ENCODE measurements at regions not wholly inside any gene's neighbourhood (a gene's known extent, or its start where the extent isn't known, plus 50 kb on each side); places are given as distances from the start of the nearest gene placed in this dataset.
A peak's percentile ranks its signal among the peaks of the same experiment; 100 is the strongest.

DNA sequence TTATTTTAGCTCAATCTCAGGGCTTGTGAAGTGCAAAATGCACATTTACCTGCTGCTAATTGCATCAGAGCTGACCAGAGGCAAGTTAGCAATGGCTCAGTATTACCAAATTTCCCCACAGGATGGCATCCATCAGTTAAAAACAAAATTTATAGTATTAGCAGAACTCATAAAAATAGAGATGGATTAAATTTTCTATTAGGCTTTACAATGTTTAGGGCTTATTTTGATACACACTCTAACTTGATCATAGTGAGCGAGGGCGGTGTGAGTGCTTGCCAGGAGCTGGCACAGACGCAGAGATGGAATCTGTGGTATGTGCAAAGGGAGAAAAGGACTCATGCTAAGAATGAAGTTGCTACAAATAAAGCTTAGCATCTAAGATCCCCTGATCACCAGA, 241.0 kb downstream of the NSUN3 start:
- Histone ChIP-seq H3K27me3 (ENCODE audit: low read depth, low read length) (no peaks in the 10 kb centered on the region), H3K4me1 (ENCODE audit: control insufficient read depth in 1 of 2, insufficient read depth in 2 of 2, low read length in 2 of 2) (peaks cover 14 to 27% of the 10 kb centered on the region in 2 donors), H3K9me3 (ENCODE audit: control insufficient read depth in 1 of 2, low read length in 2 of 2) (no peaks in the 10 kb centered on the region), H3K27ac (ENCODE audit: low read length) (no peak overlapping the region), H3K36me3 (ENCODE audit: control insufficient read depth in 1 of 2, insufficient read depth in 2 of 2, low read length in 2 of 2) (no peaks in the 10 kb centered on the region), H3K4me3 (ENCODE audit: low read depth in 1 of 2, low read length in 2 of 2) (no peak overlapping the region)

DNA sequence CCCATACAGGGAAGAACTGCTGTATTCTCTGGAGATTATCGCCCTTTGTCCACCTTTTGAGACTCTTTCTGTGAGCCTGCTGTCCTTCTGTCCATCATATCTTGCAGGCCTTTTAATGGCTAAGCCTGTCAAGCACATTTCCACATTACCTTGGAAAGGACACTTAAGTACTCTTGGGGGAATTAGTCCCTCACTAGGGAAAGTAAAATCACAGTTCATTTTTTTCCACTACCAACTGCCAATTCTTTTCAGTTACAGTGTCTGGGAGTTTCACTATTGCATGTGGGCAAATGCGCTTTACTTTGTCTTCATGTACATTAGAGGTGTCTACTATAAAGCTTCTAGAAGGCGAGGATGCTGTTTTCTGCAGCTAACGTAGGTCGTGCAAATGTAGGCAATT, 242.1 kb downstream of the NSUN3 start:
- Histone ChIP-seq H3K27me3 (ENCODE audit: low read depth, low read length) (no peaks in the 10 kb centered on the region), H3K27ac (ENCODE audit: low read length) (no peak overlapping the region), H3K4me3 (ENCODE audit: low read depth in 1 of 2, low read length in 2 of 2) (no peak overlapping the region), H3K4me1 (ENCODE audit: control insufficient read depth in 1 of 2, insufficient read depth in 2 of 2, low read length in 2 of 2) (peaks cover 14 to 27% of the 10 kb centered on the region in 2 donors), H3K36me3 (ENCODE audit: control insufficient read depth in 1 of 2, insufficient read depth in 2 of 2, low read length in 2 of 2) (no peaks in the 10 kb centered on the region), H3K9me3 (ENCODE audit: control insufficient read depth in 1 of 2, low read length in 2 of 2) (no peaks in the 10 kb centered on the region)

DNA sequence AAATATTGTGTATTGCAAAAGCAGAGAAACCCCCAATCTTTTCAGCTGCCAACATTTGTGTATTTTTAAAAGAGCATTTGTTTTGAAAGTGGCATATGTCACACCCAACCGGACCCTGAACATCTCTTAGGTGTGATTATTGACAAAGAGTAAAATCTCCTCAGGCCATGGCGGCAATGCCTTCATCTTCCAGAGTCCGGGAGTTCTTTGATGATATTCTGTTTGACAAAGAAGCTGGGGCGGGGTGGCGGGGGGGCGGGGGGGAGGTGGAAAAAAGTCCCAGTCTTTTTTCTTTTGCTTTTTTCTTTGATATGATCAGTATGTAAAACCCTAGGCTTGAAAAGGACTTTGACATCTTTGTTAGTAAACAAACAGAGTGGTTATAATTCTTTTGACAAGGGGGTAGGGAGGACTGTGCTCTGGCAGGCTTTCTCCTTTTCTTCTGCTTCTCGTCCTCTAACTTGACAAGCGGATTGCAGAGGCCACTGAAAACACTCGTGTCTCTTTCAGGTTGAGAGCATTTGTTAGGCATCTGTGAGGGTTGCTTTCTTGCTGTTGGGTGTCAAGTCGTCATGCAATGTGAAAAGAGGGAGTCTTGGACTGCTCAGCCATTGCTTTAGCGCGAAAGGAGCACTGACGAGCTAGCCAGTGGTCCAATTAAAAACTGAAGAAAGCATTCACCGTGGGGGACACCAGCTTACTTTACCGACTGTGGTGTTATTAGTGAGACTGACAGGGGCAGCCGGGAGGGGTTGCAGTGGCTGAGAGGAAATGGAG, 243.2 kb downstream of the NSUN3 start:
- H3K4me3 ChIP-seq (ENCODE audit: low read depth in 1 of 2, low read length in 2 of 2), result peak overlapping the region in 1 of 2 donors; percentile 32
- H3K9me3 ChIP-seq (ENCODE audit: control insufficient read depth in 1 of 2, low read length in 2 of 2), result no peaks in the 10 kb centered on the region
- no peak overlapping the region for H3K27ac ChIP-seq (ENCODE audit: low read length)
- H3K4me1 ChIP-seq (ENCODE audit: control insufficient read depth in 1 of 2, insufficient read depth in 2 of 2, low read length in 2 of 2), result peaks cover 14 to 27% of the 10 kb centered on the region in 2 donors
- no peaks in the 10 kb centered on the region for H3K27me3 ChIP-seq (ENCODE audit: low read depth, low read length)
- no peaks in the 10 kb centered on the region for H3K36me3 ChIP-seq (ENCODE audit: control insufficient read depth in 1 of 2, insufficient read depth in 2 of 2, low read length in 2 of 2)

DNA sequence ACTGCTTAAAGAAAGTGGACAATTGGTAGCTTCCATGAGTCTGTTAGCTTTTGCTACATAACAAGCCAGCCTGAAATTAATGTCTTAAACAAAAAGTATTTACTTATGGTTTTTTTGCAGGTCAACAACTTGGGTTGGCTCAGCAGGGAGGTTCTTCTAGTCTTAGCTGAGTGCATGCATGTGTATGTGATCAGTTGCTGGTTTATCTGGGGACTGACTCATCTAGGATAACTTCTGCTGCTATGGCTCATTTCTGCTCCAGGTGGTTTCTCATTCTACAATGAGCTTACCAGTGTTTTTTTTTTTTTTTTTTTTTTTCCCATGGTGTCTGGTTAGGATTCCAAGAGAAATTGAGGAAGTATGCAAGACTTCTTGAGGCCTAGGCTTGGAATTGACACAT, 244.7 kb downstream of the NSUN3 start:
- Histone ChIP-seq H3K36me3 (ENCODE audit: control insufficient read depth in 1 of 2, insufficient read depth in 2 of 2, low read length in 2 of 2) (no peaks in the 10 kb centered on the region), H3K9me3 (ENCODE audit: control insufficient read depth in 1 of 2, low read length in 2 of 2) (no peaks in the 10 kb centered on the region), H3K4me3 (ENCODE audit: low read depth in 1 of 2, low read length in 2 of 2) (no peak overlapping the region), H3K4me1 (ENCODE audit: control insufficient read depth in 1 of 2, insufficient read depth in 2 of 2, low read length in 2 of 2) (peaks cover 14 to 27% of the 10 kb centered on the region in 2 donors), H3K27ac (ENCODE audit: low read length) (no peak overlapping the region), H3K27me3 (ENCODE audit: low read depth, low read length) (no peaks in the 10 kb centered on the region)

DNA sequence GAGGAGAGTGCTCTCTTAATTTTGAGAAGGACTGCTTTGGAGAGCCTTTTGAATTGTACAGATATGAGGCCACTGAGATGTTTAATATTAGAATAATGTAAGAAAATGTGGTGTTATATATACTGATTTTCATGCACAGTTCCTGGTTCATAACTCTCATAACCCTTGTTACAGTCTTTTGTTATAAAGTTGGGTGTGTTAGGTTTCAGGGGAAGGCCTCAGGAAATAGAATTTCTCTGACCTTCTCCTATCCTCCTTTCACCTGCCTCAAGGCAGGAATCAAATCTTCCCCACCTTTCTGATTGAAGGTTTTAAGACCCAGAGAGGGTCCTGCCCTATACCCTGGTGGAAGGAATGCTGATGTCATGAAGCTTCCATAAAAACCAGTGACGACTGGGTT, 245.9 kb downstream of the NSUN3 start:
- H3K4me3 ChIP-seq (ENCODE audit: low read depth in 1 of 2, low read length in 2 of 2), result no peak overlapping the region
- H3K4me1 ChIP-seq (ENCODE audit: control insufficient read depth in 1 of 2, insufficient read depth in 2 of 2, low read length in 2 of 2), result peaks cover 14 to 27% of the 10 kb centered on the region in 2 donors
- H3K27me3 ChIP-seq (ENCODE audit: low read depth, low read length), result no peaks in the 10 kb centered on the region
- H3K36me3 ChIP-seq (ENCODE audit: control insufficient read depth in 1 of 2, insufficient read depth in 2 of 2, low read length in 2 of 2), result no peaks in the 10 kb centered on the region
- H3K9me3 ChIP-seq (ENCODE audit: control insufficient read depth in 1 of 2, low read length in 2 of 2), result no peaks in the 10 kb centered on the region
- H3K27ac ChIP-seq (ENCODE audit: low read length), result no peak overlapping the region

DNA sequence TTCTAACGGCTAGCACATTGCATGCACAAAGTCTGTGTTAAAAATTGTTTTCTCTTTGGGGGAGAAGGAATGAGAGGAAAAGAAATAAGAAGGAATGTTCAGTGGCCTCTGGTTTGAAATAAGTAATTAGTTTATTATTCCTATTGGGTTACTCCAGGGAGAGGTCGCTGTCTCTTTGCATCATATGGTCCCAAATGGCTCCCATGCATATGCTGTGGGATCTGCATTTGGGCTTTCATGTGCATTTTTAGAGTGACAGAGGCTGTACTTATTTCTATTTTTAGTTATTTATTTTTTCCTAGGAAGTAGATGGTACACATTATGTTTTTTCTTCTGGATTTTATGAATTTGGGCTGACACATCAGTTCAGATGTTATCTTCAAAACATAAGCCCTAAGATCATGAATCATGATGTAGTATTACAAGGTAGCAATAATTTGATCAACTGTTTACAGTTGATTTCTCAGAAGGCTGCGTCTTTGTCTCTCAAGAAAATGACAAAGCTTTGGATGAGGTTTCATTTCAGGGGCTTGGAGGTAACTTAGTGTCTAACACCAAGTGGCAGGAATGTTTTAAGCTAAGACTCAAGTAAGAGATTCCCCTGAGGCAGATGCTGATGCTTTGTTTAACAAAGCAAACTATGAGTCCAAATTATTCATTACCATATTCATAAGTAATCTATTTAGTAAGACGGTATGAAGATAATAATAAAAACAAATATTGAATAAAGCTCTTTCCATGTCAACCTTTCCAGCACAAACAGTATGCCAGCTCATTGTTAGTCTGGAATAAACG, 247.7 kb downstream of the NSUN3 start:
- Histone ChIP-seq H3K27ac (ENCODE audit: low read length) (no peak overlapping the region), H3K9me3 (ENCODE audit: control insufficient read depth in 1 of 2, low read length in 2 of 2) (no peaks in the 10 kb centered on the region), H3K4me1 (ENCODE audit: control insufficient read depth in 1 of 2, insufficient read depth in 2 of 2, low read length in 2 of 2) (peaks cover 2 to 14% of the 10 kb centered on the region in 2 donors), H3K36me3 (ENCODE audit: control insufficient read depth in 1 of 2, insufficient read depth in 2 of 2, low read length in 2 of 2) (no peaks in the 10 kb centered on the region), H3K4me3 (ENCODE audit: low read depth in 1 of 2, low read length in 2 of 2) (no peak overlapping the region), H3K27me3 (ENCODE audit: low read depth, low read length) (no peaks in the 10 kb centered on the region)

DNA sequence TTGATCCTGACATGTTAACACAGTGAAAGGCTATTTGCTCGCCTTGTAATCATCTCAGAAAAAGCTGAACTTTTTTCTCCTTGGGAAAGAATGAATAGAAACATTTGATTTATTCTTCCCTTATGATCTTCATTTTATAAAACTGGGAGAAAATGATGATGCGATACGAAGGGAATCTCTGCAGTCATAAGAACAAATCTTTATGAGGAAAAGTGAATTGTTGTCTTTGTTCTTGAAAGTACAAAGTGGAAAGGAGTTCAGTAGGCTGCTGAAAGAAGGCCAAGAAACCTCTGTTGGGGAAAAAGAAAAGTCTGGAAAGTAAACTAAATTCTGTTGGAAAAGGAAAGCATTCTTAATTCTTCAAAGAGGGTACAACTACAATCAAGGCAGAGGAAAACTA, 248.8 kb downstream of the NSUN3 start:
- no peaks in the 10 kb centered on the region for H3K36me3 ChIP-seq (ENCODE audit: control insufficient read depth in 1 of 2, insufficient read depth in 2 of 2, low read length in 2 of 2)
- H3K4me3 ChIP-seq (ENCODE audit: low read depth in 1 of 2, low read length in 2 of 2), result no peak overlapping the region
- no peaks in the 10 kb centered on the region for H3K27me3 ChIP-seq (ENCODE audit: low read depth, low read length)
- H3K9me3 ChIP-seq (ENCODE audit: control insufficient read depth in 1 of 2, low read length in 2 of 2), result no peaks in the 10 kb centered on the region
- peaks cover 0 to 4% of the 10 kb centered on the region in 2 donors for H3K4me1 ChIP-seq (ENCODE audit: control insufficient read depth in 1 of 2, insufficient read depth in 2 of 2, low read length in 2 of 2)
- no peak overlapping the region for H3K27ac ChIP-seq (ENCODE audit: low read length)

DNA sequence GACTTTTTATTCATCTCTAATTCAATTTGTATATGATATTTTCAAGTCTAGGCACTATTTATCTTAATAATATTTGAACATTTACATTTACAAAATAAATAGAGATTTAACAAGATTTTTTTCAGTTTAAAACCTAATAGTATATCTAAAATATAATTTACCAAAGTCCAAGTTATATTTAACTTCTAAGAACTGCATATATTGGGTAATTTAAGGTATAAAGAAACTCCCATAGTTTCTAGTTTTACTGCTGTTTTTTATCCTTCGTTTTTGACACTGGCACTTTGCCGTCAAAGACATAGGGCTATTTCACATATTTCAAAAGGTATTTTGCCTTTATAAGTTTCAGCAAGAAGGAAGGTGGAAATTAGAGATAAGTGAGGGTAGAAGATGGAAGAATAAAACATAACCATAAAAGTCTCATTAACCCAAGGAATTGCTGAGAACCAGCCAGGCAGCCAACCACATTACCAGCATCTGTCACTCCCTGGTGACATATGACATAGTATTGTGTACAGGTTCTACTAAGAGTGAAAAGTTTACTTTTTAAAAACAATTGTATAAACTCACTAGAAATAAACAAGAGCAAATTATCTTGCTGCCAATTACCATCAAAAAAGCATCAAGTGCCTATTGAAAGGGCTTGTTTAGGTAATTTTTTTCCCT, 251.5 kb downstream of the NSUN3 start:
- Histone ChIP-seq H3K9me3 (ENCODE audit: control insufficient read depth in 1 of 2, low read length in 2 of 2) (no peaks in the 10 kb centered on the region), H3K27me3 (ENCODE audit: low read depth, low read length) (no peaks in the 10 kb centered on the region), H3K4me3 (ENCODE audit: low read depth in 1 of 2, low read length in 2 of 2) (no peak overlapping the region), H3K36me3 (ENCODE audit: control insufficient read depth in 1 of 2, insufficient read depth in 2 of 2, low read length in 2 of 2) (no peaks in the 10 kb centered on the region), H3K4me1 (ENCODE audit: control insufficient read depth in 1 of 2, insufficient read depth in 2 of 2, low read length in 2 of 2) (no peaks in the 10 kb centered on the region), H3K27ac (ENCODE audit: low read length) (no peak overlapping the region)

DNA sequence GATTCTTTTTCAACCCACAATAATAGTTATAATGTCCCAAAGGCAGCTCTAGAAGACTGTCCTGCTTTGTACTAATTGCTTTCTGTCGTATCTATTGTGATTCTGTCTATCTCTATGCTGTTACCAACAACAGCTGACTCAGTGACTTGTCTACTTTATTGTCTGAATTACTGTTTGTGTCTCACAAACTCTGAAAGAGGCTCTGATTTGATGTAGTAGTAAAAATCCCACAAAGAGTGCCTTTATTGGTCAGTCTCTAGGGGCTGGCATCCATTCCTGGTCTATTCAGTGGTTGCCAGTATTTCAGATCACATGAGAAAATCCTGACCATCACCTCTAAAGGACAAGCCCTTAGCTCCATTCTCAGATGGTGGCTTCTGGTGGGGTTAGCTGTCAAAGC, 254.2 kb downstream of the NSUN3 start:
- Histone ChIP-seq H3K27ac (ENCODE audit: low read length) (no peak overlapping the region), H3K9me3 (ENCODE audit: control insufficient read depth in 1 of 2, low read length in 2 of 2) (no peaks in the 10 kb centered on the region), H3K4me3 (ENCODE audit: low read depth in 1 of 2, low read length in 2 of 2) (no peak overlapping the region), H3K4me1 (ENCODE audit: control insufficient read depth in 1 of 2, insufficient read depth in 2 of 2, low read length in 2 of 2) (no peaks in the 10 kb centered on the region), H3K27me3 (ENCODE audit: low read depth, low read length) (no peaks in the 10 kb centered on the region), H3K36me3 (ENCODE audit: control insufficient read depth in 1 of 2, insufficient read depth in 2 of 2, low read length in 2 of 2) (no peaks in the 10 kb centered on the region)

DNA sequence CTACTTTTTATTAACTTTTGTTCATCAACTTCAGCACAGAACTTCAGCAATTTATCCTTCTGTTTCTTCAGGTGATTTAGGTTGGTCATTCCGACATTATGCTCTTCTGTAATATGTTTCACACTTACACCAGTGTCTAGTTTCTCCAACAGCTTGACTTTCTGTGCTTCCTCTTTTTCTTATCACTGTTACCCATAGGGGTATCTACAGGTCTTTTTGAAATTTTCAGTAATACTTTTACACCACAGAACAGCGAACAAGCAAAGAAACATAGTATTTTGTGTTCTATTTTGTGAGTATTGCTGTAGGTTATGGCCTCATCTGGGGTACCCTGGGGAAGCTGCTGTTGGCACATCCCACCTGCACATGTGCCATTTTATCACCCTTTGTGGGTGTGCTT, 260.7 kb downstream of the NSUN3 start:
- H3K4me3 ChIP-seq (ENCODE audit: low read depth in 1 of 2, low read length in 2 of 2), result no peak overlapping the region
- no peaks in the 10 kb centered on the region for H3K9me3 ChIP-seq (ENCODE audit: control insufficient read depth in 1 of 2, low read length in 2 of 2)
- no peak overlapping the region for H3K27ac ChIP-seq (ENCODE audit: low read length)
- H3K36me3 ChIP-seq (ENCODE audit: control insufficient read depth in 1 of 2, insufficient read depth in 2 of 2, low read length in 2 of 2), result no peaks in the 10 kb centered on the region
- H3K27me3 ChIP-seq (ENCODE audit: low read depth, low read length), result no peaks in the 10 kb centered on the region
- no peaks in the 10 kb centered on the region for H3K4me1 ChIP-seq (ENCODE audit: control insufficient read depth in 1 of 2, insufficient read depth in 2 of 2, low read length in 2 of 2)

DNA sequence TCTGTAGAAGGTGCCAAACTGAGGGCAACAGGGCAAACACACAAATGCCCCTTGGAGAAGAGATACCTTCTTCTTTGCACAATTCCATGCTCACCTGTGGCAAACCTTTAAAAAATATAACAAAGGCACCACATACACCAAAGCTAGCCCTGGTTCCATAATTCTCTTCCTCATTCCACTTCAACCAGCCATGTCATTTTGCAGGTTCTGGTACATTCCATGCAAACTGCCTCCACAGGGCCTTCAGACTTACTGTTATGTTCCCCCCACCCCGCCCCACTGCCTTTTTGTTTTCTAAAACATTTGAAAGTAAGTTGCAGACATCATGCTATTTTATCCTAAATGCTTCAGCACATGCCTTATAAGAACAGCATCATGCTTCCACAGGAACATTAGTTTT, 269.0 kb downstream of the NSUN3 start:
- Histone ChIP-seq H3K27me3 (ENCODE audit: low read depth, low read length) (no peaks in the 10 kb centered on the region), H3K27ac (ENCODE audit: low read length) (no peak overlapping the region), H3K4me1 (ENCODE audit: control insufficient read depth in 1 of 2, insufficient read depth in 2 of 2, low read length in 2 of 2) (peaks cover 0 to 3% of the 10 kb centered on the region in 2 donors), H3K4me3 (ENCODE audit: low read depth in 1 of 2, low read length in 2 of 2) (no peak overlapping the region), H3K9me3 (ENCODE audit: control insufficient read depth in 1 of 2, low read length in 2 of 2) (no peaks in the 10 kb centered on the region), H3K36me3 (ENCODE audit: control insufficient read depth in 1 of 2, insufficient read depth in 2 of 2, low read length in 2 of 2) (no peaks in the 10 kb centered on the region)
